Uterus (tissue), 2 donors: ENCODE measurements at regions not wholly inside any gene's neighbourhood (a gene's known extent, or its start where the extent isn't known, plus 50 kb on each side); places are given as distances from the start of the nearest gene placed in this dataset.

ENCODE experiments used
- POLR2A ChIP-seq, 2 donors: fragments of 450-650 bp; IDR thresholded peaks; one replicate each; pipeline ENCODE4 v1.6.1; 2016; ENCODE audit warnings: antibody characterized with exemption in 2 of 2, mild to moderate bottlenecking in 1 of 2, moderate library complexity in 1 of 2
- TF ChIP-seq, protein P1 (sequence below), 4 experiments: fragments of 200-600 bp in 2 of 4; fragments of 450-650 bp in 2 of 4; sonication (generic) in 2 of 4; IDR thresholded peaks; one replicate each; pipeline ENCODE4 v1.5.1; 2016 to 2019; ENCODE audit warnings: antibody characterized with exemption in 4 of 4, mild to moderate bottlenecking in 2 of 4, moderate library complexity in 1 of 4

DNA sequence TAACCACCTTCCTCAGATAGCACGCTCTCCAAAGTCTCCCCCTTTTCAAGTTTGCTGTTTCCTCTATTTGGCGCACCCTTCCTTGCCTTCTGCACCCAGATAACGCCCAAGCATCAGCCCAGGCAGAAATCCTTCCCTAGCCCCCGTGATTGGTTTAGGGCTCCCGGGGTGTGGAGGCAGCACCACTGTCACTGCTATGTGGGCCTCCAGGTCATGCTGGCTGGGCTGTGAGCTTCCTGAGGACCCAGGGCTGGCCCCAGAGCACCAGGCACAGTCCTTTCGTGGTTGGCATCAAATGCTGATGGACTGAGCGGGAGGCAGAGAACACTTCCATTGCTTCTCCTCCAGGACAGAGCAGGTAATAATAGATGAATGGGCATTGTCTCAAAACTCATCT lies 311.4 kb downstream of the BCL11B start:
- TF ChIP-seq, protein P1, sequence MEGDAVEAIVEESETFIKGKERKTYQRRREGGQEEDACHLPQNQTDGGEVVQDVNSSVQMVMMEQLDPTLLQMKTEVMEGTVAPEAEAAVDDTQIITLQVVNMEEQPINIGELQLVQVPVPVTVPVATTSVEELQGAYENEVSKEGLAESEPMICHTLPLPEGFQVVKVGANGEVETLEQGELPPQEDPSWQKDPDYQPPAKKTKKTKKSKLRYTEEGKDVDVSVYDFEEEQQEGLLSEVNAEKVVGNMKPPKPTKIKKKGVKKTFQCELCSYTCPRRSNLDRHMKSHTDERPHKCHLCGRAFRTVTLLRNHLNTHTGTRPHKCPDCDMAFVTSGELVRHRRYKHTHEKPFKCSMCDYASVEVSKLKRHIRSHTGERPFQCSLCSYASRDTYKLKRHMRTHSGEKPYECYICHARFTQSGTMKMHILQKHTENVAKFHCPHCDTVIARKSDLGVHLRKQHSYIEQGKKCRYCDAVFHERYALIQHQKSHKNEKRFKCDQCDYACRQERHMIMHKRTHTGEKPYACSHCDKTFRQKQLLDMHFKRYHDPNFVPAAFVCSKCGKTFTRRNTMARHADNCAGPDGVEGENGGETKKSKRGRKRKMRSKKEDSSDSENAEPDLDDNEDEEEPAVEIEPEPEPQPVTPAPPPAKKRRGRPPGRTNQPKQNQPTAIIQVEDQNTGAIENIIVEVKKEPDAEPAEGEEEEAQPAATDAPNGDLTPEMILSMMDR (IDR thresholded peaks at IDR 0.05): no peak
- TF ChIP-seq POLR2A (IDR thresholded peaks at IDR 0.05): no peak
